ENCODE measurements at regions not wholly inside any gene's neighbourhood (a gene's known extent, or its start where the extent isn't known, plus 50 kb on each side); places are given as distances from the start of the nearest gene placed in this dataset.

DNA sequence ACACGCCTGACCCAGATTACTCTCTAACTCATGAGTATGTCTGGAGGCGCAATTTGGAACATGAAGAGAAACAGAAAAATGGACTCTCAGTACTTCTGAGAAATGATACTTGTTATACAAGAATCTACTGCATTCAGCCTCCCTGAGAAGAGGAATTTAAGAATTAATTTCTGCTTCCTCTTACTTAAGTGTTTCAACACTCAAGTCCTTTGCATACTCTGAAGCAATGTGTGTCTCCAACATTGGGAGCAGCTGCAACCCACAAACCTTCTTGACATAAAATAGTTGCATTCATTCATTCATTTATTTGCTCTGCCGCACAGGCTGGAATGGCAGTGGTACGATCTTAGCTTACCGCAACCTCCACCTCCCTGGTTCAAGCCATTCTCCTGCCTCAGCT is 199.8 kb downstream of the NPIPA7 start:
- no peak for TF ChIP-seq YY1 (IDR thresholded peaks at IDR 0.05; ENCODE audit: insufficient read depth, insufficient read length)
- no peak for TF ChIP-seq SUZ12 (IDR thresholded peaks at IDR 0.05; ENCODE audit: extremely low read depth, insufficient read depth, insufficient read length)
- no peak for TF ChIP-seq ZNF274 (IDR thresholded peaks at IDR 0.05; ENCODE audit: low read depth, low read length)
